Ishikawa (cell line): ENCODE measurements at regions not wholly inside any gene's neighbourhood (a gene's known extent, or its start where the extent isn't known, plus 50 kb on each side); places are given as distances from the start of the nearest gene placed in this dataset.

Experiments
- CEBPB ChIP-seq: IDR thresholded peaks from 2 replicates; pipeline ENCODE4 v1.6.1; 2012
- CREB1 ChIP-seq: IDR thresholded peaks from 2 replicates; pipeline ENCODE4 v1.6.1; 2012; ENCODE audit warnings: low read depth
- EGR1 ChIP-seq: IDR thresholded peaks from 2 replicates; pipeline ENCODE4 v1.6.1; 2012
- EP300 ChIP-seq: IDR thresholded peaks from 2 replicates; pipeline ENCODE4 v1.6.1; 2012; ENCODE audit warnings: borderline replicate concordance
- FOXM1 ChIP-seq: IDR thresholded peaks from 2 replicates; pipeline ENCODE4 v1.6.1; 2012; ENCODE audit warnings: low read depth, borderline replicate concordance
- REST ChIP-seq: IDR thresholded peaks from 2 replicates; pipeline ENCODE4 v1.6.1; 2012; ENCODE audit warnings: low read depth, mild to moderate bottlenecking
- TAF1 ChIP-seq: IDR thresholded peaks from 2 replicates; pipeline ENCODE4 v1.6.1; 2012; ENCODE audit warnings: low read depth, mild to moderate bottlenecking

GRCh38 chr6:26183237-26183580 lies 96.0 kb downstream of the HFE start:
- TF ChIP-seq REST (no peak), EP300 (no peak), EGR1 (no peak), CREB1 (no peak), TAF1 (no peak), CEBPB (no peak), FOXM1 (no peak)
